ENCODE measurements at regions not wholly inside any gene's neighbourhood (a gene's known extent, or its start where the extent isn't known, plus 50 kb on each side); places are given as distances from the start of the nearest gene placed in this dataset.

DNA sequence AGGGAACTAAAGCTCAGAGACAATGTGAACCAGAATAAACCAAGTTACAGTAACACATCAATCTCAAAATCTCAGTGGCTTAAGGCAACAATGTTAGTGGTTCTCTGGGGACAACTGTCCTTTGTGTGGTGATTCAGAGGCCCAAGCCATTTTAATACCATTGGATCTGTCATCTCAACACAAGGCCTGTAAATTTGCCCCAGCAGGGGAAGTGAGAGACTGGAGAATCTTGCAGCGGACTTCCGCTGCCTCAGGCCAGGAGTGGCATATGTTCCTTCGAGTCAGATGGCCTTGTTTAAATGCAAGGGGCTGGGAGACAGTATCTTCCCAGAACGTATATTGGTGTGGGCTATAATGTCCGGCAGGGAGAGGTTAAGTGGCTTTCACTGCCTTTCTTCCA lies 126.0 kb downstream of the CD83 start:
- Histone ChIP-seq H3K27ac (ENCODE audit: low read depth, low read length) (no peak overlapping the region), H3K9ac (ENCODE audit: low read length) (no peak overlapping the region), H3F3A (ENCODE audit: insufficient read depth) (no peaks in the 10 kb centered on the region), H3K4me3 (ENCODE audit: insufficient read depth, low read length, poor library complexity, severe bottlenecking) (no peak overlapping the region), H3K4me2 (ENCODE audit: low read depth, low read length, poor library complexity, severe bottlenecking) (no peak overlapping the region), H2AFZ (ENCODE audit: low read depth, low read length, severe bottlenecking) (no peak overlapping the region), H3K9me2 (replicated peaks; ENCODE audit: insufficient read depth, low read length) (no peaks in the 10 kb centered on the region), H3K36me3 (ENCODE audit: low read length) (peaks cover 8% of the 10 kb centered on the region), H3K79me2 (ENCODE audit: insufficient read depth, low read length) (no peaks in the 10 kb centered on the region), H3K9me3 (ENCODE audit: insufficient read depth, low read length) (0 out of 2 replicates have a peak, but pooled peaks cover 7% of the 10 kb centered on the region), H4K20me1 (ENCODE audit: low read depth, low read length) (no peaks in the 10 kb centered on the region), H3K27me3 (ENCODE audit: low read length) (no peaks in the 10 kb centered on the region)
- no peak for TF ChIP-seq EZH2phosphoT487 (conservative IDR thresholded peaks at IDR 0.05; ENCODE audit: low read length)

DNA sequence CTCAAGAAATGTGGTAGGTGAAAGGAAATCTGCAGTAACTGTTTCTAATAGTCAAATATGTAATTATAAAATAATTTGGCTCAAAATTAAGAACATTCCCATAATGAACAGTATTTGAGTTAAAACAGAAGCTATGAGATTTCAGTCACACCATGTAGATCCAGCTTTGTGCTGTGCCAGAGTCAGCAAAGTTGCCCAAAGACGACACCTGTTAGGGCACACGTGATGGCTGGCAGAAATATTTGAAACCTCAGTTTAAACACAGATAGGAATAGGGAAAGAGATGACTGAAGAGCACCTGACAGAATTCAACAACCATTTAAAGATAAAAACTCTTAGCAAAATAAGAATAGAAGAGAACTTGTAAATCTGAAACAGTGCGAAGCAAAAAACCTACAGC lies 129.3 kb downstream of the CD83 start:
- Histone ChIP-seq H2AFZ (ENCODE audit: low read depth, low read length, severe bottlenecking) (no peak overlapping the region), H3K27ac (ENCODE audit: low read depth, low read length) (no peak overlapping the region), H4K20me1 (ENCODE audit: low read depth, low read length) (no peaks in the 10 kb centered on the region), H3K9ac (ENCODE audit: low read length) (no peak overlapping the region), H3K9me3 (ENCODE audit: insufficient read depth, low read length) (no peaks in the 10 kb centered on the region), H3K9me2 (replicated peaks; ENCODE audit: insufficient read depth, low read length) (no peaks in the 10 kb centered on the region), H3K79me2 (ENCODE audit: insufficient read depth, low read length) (no peaks in the 10 kb centered on the region), H3F3A (ENCODE audit: insufficient read depth) (no peaks in the 10 kb centered on the region), H3K27me3 (ENCODE audit: low read length) (no peaks in the 10 kb centered on the region), H3K4me3 (ENCODE audit: insufficient read depth, low read length, poor library complexity, severe bottlenecking) (no peak overlapping the region), H3K36me3 (ENCODE audit: low read length) (no peaks in the 10 kb centered on the region), H3K4me2 (ENCODE audit: low read depth, low read length, poor library complexity, severe bottlenecking) (no peak overlapping the region)
- TF ChIP-seq, protein P1, sequence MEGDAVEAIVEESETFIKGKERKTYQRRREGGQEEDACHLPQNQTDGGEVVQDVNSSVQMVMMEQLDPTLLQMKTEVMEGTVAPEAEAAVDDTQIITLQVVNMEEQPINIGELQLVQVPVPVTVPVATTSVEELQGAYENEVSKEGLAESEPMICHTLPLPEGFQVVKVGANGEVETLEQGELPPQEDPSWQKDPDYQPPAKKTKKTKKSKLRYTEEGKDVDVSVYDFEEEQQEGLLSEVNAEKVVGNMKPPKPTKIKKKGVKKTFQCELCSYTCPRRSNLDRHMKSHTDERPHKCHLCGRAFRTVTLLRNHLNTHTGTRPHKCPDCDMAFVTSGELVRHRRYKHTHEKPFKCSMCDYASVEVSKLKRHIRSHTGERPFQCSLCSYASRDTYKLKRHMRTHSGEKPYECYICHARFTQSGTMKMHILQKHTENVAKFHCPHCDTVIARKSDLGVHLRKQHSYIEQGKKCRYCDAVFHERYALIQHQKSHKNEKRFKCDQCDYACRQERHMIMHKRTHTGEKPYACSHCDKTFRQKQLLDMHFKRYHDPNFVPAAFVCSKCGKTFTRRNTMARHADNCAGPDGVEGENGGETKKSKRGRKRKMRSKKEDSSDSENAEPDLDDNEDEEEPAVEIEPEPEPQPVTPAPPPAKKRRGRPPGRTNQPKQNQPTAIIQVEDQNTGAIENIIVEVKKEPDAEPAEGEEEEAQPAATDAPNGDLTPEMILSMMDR (IDR thresholded peaks at IDR 0.05; ENCODE audit: insufficient read depth, low read length, poor library complexity, severe bottlenecking), result no peak
- no peak for TF ChIP-seq EZH2phosphoT487 (conservative IDR thresholded peaks at IDR 0.05; ENCODE audit: low read length)

DNA sequence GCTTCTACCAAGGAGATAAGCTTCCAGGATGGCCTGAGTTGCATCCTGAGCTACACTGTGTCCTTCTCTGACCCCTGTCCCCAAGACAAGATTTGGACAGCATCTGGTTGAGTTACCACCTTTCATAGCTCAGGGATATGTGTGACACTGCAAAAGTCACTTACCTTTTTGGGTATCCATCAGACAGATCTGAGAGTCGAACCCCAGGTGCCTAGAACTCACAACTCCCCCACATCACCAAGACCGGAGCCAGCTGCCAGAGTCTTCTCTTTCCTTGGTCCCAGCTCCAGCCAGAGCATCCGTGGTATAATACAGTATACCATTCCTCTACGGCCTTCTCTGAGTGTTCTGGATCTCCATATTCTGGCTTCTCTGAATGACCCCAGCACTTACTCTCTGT lies 133.0 kb downstream of the CD83 start:
- Histone ChIP-seq H4K20me1 (ENCODE audit: low read depth, low read length) (no peaks in the 10 kb centered on the region), H3K27ac (ENCODE audit: low read depth, low read length) (no peak overlapping the region), H3K4me3 (ENCODE audit: insufficient read depth, low read length, poor library complexity, severe bottlenecking) (no peak overlapping the region), H3F3A (ENCODE audit: insufficient read depth) (no peaks in the 10 kb centered on the region), H3K9ac (ENCODE audit: low read length) (no peak overlapping the region), H3K9me3 (ENCODE audit: insufficient read depth, low read length) (no peaks in the 10 kb centered on the region), H3K27me3 (ENCODE audit: low read length) (no peaks in the 10 kb centered on the region), H3K4me2 (ENCODE audit: low read depth, low read length, poor library complexity, severe bottlenecking) (no peak overlapping the region), H3K79me2 (ENCODE audit: insufficient read depth, low read length) (no peaks in the 10 kb centered on the region), H2AFZ (ENCODE audit: low read depth, low read length, severe bottlenecking) (no peak overlapping the region), H3K9me2 (replicated peaks; ENCODE audit: insufficient read depth, low read length) (no peaks in the 10 kb centered on the region), H3K36me3 (ENCODE audit: low read length) (no peaks in the 10 kb centered on the region)
- no peak for TF ChIP-seq EZH2phosphoT487 (conservative IDR thresholded peaks at IDR 0.05; ENCODE audit: low read length)
- TF ChIP-seq, protein P1 (IDR thresholded peaks at IDR 0.05; ENCODE audit: insufficient read depth, low read length, poor library complexity, severe bottlenecking), result no peak

DNA sequence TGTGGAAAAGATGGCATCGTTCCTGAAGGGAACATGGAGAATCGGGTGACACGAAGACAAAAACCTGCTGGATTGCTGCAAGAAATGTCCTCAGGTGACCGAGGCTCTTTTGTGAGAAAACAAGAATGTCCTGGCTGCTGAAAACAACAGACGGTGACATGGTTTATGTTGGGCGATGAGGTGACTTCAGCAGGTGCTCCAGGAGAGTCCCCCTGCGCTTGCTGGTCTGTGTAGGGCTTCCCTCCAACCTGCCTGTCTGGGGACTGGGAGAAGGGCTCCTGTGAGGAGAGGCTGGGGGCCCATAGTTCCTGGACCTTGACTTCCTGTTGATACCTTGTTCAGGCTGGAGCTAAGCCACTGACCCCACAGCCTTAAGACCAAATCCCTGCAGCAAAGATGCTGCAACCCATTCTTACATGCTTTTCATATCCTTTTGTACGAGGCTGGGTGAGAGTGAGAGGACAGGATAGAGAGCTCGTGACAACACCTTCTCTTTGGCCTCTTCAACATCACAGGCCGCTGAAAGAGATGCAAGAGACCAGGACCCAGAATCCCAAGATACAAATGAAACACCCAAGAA lies 134.8 kb downstream of the CD83 start:
- no peaks in the 10 kb centered on the region for H3K9me3 ChIP-seq (ENCODE audit: insufficient read depth, low read length)
- H3K27me3 ChIP-seq (ENCODE audit: low read length), result no peaks in the 10 kb centered on the region
- no peak overlapping the region for H3K9ac ChIP-seq (ENCODE audit: low read length)
- no peaks in the 10 kb centered on the region for H3F3A ChIP-seq (ENCODE audit: insufficient read depth)
- no peaks in the 10 kb centered on the region for H4K20me1 ChIP-seq (ENCODE audit: low read depth, low read length)
- no peak overlapping the region for H3K27ac ChIP-seq (ENCODE audit: low read depth, low read length)
- H3K36me3 ChIP-seq (ENCODE audit: low read length), result no peaks in the 10 kb centered on the region
- no peak overlapping the region for H3K4me2 ChIP-seq (ENCODE audit: low read depth, low read length, poor library complexity, severe bottlenecking)
- no peaks in the 10 kb centered on the region for H3K79me2 ChIP-seq (ENCODE audit: insufficient read depth, low read length)
- no peak overlapping the region for H3K4me3 ChIP-seq (ENCODE audit: insufficient read depth, low read length, poor library complexity, severe bottlenecking)
- no peaks in the 10 kb centered on the region for H3K9me2 ChIP-seq (replicated peaks; ENCODE audit: insufficient read depth, low read length)
- no peak for TF ChIP-seq EZH2phosphoT487 (conservative IDR thresholded peaks at IDR 0.05; ENCODE audit: low read length)
- TF ChIP-seq, protein P1 (IDR thresholded peaks at IDR 0.05; ENCODE audit: insufficient read depth, low read length, poor library complexity, severe bottlenecking), result no peak
- H2AFZ ChIP-seq (ENCODE audit: low read depth, low read length, severe bottlenecking), result no peak overlapping the region
